HepG2 (cell line): ENCODE measurements at regions not wholly inside any gene's neighbourhood (a gene's known extent, or its start where the extent isn't known, plus 50 kb on each side); places are given as distances from the start of the nearest gene placed in this dataset.

Experiments
- ATAC-seq: fragments of 200-7000 bp; cut with Tn5 transposase; 3 replicates; pipeline ENCODE4 v1.9.1; 2020; ENCODE audit warnings: mild to moderate bottlenecking, moderate library complexity
- BruUV-seq: library from RNA; stranded (reverse); fragments of 400-500 nt; replicated peaks from 2 replicates; lab custom pipeline; 2021; lab: Mats Ljungman, UMichigan
- CTCF ChIA-PET: fragments of 300-600 bp; formaldehyde crosslinking; extraction: SDS; loops from one replicate; lab custom pipeline; 2021; ENCODE audit warnings: low total read pairs, inconsistent platforms, low intra/inter-chr PET ratio; lab: Yijun Ruan, JAX
- POLR2A ChIA-PET: fragments of 350-600 bp; sonication (Branson Sonifier 250); formaldehyde crosslinking; loops from one replicate; lab custom pipeline; 2020; ENCODE audit warnings: antibody characterized with exemption, inconsistent platforms; lab: Yijun Ruan, JAX
- DNase-seq: peaks from one replicate; pipeline ENCODE4 v3.0.0-alpha.2; 2015; ENCODE audit warnings: low spot score
- FAIRE-seq: peaks from 3 replicates; lab custom pipeline; 2011; peaks lifted over from hg19 to GRCh38; lab: Jason Lieb, UNC
- H2AFZ ChIP-seq: one replicate; pipeline ENCODE4 v1.6.1; 2011; ENCODE audit warnings: low read length, inconsistent platforms
- H3K27ac ChIP-seq: fragments of 300-600 bp; 3 replicates; pipeline ENCODE4 v1.8.0; 2011; ENCODE audit warnings: mixed run types, mild to moderate bottlenecking, mixed read lengths, low read length, inconsistent platforms; ENCODE audit not compliant: insufficient read depth; ENCODE audit errors: extremely low read length
- H3K27me3 ChIP-seq, 2 experiments: fragments of 200-600 bp in 1 of 2; 2 replicates in 1 of 2; 3 replicates in 1 of 2; pipeline versions ENCODE4 v1.6.0 to v1.8.0; 2011; ENCODE audit warnings: low read length in 2 of 2, mild to moderate bottlenecking in 2 of 2, moderate library complexity in 2 of 2, inconsistent platforms in 1 of 2; ENCODE audit not compliant: insufficient read depth in 2 of 2, control insufficient read depth in 1 of 2
- H3K36me3 ChIP-seq, 2 experiments: fragments of 200-600 bp in 1 of 2; replicated peaks in 1 of 2; 2 replicates in 1 of 2; 3 replicates in 1 of 2; pipeline versions ENCODE4 v1.5.1 to v1.8.0; 2011; ENCODE audit warnings: low read length in 2 of 2, inconsistent platforms in 1 of 2; ENCODE audit not compliant: insufficient read depth in 2 of 2, control insufficient read depth in 1 of 2
- H3K4me1 ChIP-seq: 2 replicates; pipeline ENCODE4 v1.5.1; 2012; ENCODE audit warnings: low read length, inconsistent platforms; ENCODE audit not compliant: insufficient read depth
- H3K4me2 ChIP-seq: 2 replicates; pipeline ENCODE4 v1.6.0; 2011; ENCODE audit warnings: low read depth, low read length, inconsistent platforms
- H3K4me3 ChIP-seq, 3 experiments: fragments of 200-600 bp in 1 of 3; sonication (generic), shearing (Covaris generic) in 1 of 3; replicated peaks in 1 of 3; 2 replicates each; pipeline ENCODE4 v1.5.1; 2011 to 2016; ENCODE audit warnings: low read length in 3 of 3, inconsistent platforms in 2 of 3, low read depth in 2 of 3, mild to moderate bottlenecking in 2 of 3, control low read depth in 1 of 3, mixed read lengths in 1 of 3; ENCODE audit not compliant: insufficient read depth in 1 of 3
- H3K79me2 ChIP-seq: one replicate; pipeline ENCODE4 v1.6.1; 2011; ENCODE audit warnings: low read length, inconsistent platforms; ENCODE audit not compliant: insufficient read depth
- H3K9ac ChIP-seq: 2 replicates; pipeline ENCODE4 v1.6.0; 2011; ENCODE audit warnings: mild to moderate bottlenecking, low read depth, low read length, inconsistent platforms; ENCODE audit not compliant: insufficient read depth
- H3K9me3 ChIP-seq: 2 replicates; pipeline ENCODE4 v1.5.1; 2012; ENCODE audit warnings: mild to moderate bottlenecking, low read length
- H4K20me1 ChIP-seq: 2 replicates; pipeline ENCODE4 v1.6.0; 2011; ENCODE audit warnings: inconsistent platforms, mild to moderate bottlenecking, low read length, moderate library complexity; ENCODE audit not compliant: insufficient read depth
- BRF2 ChIP-seq: sonication (generic); formaldehyde crosslinking; IDR thresholded peaks from 2 replicates; pipeline ENCODE4 v1.8.1; 2022; ENCODE audit warnings: mild to moderate bottlenecking, missing genetic modification reagents
- CENPBD1 ChIP-seq: sonication (generic); formaldehyde crosslinking; IDR thresholded peaks from 2 replicates; pipeline ENCODE4 v1.8.0; 2022; ENCODE audit warnings: missing genetic modification reagents, low read depth, mild to moderate bottlenecking, borderline replicate concordance
- GZF1 ChIP-seq: sonication (generic); formaldehyde crosslinking; IDR thresholded peaks from 2 replicates; pipeline ENCODE4 v1.5.1; 2020; ENCODE audit warnings: mild to moderate bottlenecking, missing genetic modification reagents
- HOXA7 ChIP-seq: sonication (generic); formaldehyde crosslinking; IDR thresholded peaks from 2 replicates; pipeline ENCODE4 v1.8.1; 2022; ENCODE audit warnings: mild to moderate bottlenecking, missing genetic modification reagents, moderate library complexity
- HOXA9 ChIP-seq: sonication (generic); formaldehyde crosslinking; IDR thresholded peaks from 2 replicates; pipeline ENCODE4 v1.8.1; 2022; ENCODE audit warnings: missing genetic modification reagents, mild to moderate bottlenecking, moderate library complexity, borderline replicate concordance
- MAF1 ChIP-seq: sonication (generic); formaldehyde crosslinking; IDR thresholded peaks from 2 replicates; pipeline ENCODE4 v1.5.0; 2020; ENCODE audit warnings: missing genetic modification reagents, borderline replicate concordance
- PCBP1 ChIP-seq: fragments of 200-400 bp; formaldehyde crosslinking; IDR thresholded peaks from 2 replicates; pipeline ENCODE4 v1.6.1; 2017; ENCODE audit warnings: mild to moderate bottlenecking, low read depth, low read length, borderline replicate concordance
- SALL1 ChIP-seq: sonication (generic); formaldehyde crosslinking; IDR thresholded peaks from 2 replicates; pipeline ENCODE4 v1.8.0; 2022; ENCODE audit warnings: mild to moderate bottlenecking, missing genetic modification reagents
- TBP ChIP-seq: sonication (generic); formaldehyde crosslinking; IDR thresholded peaks from 2 replicates; pipeline ENCODE4 v1.5.0; 2020; ENCODE audit warnings: missing genetic modification reagents
- ZBTB25 ChIP-seq: IDR thresholded peaks from 2 replicates; pipeline ENCODE4 v1.6.1; 2018; ENCODE audit warnings: missing genetic modification reagents
- ZBTB34 ChIP-seq: sonication (generic); formaldehyde crosslinking; IDR thresholded peaks from 2 replicates; pipeline ENCODE4 v1.8.0; 2022; ENCODE audit warnings: mild to moderate bottlenecking, missing genetic modification reagents
- ZNF280B ChIP-seq: sonication (generic); formaldehyde crosslinking; IDR thresholded peaks from 2 replicates; pipeline ENCODE4 v1.5.0; 2020; ENCODE audit warnings: missing genetic modification reagents, mild to moderate bottlenecking, borderline replicate concordance
- ZNF766 ChIP-seq: sonication (generic); formaldehyde crosslinking; IDR thresholded peaks from 2 replicates; pipeline ENCODE4 v1.5.0; 2020; ENCODE audit warnings: missing genetic modification reagents, borderline replicate concordance
- WGBS: methylation state at CpG from one replicate; pipeline ENCODE4 v1.1.6; 2017; ENCODE audit warnings: low lambda C conversion rate; 5-methylcytosine and 5-hydroxymethylcytosine counted together
- in situ Hi-C: cut with HindIII; loops from 2 replicates; pipeline ENCODE4 v1.10.0; 2017; ENCODE audit warnings: low pct_unique_long_range_greater_than_20kb; ENCODE audit not compliant: extremely low pct_ligation_motif_present
- intact Hi-C: fragments of 100-400 bp; cut with micrococcal nuclease; formaldehyde crosslinking; loops from one replicate; pipeline ENCODE4 v1.10.0; 2022; ENCODE audit not compliant: unreplicated experiment

GRCh38 chr5:98163796-98164493 is 609.5 kb upstream of the RGMB start:
- Histone ChIP-seq H3K4me3 (no peak overlapping the region), H3K36me3 (no peaks in the 10 kb centered on the region), H3K9me3 (no peaks in the 10 kb centered on the region), H4K20me1 (no peaks in the 10 kb centered on the region), H3K4me1 (no peaks in the 10 kb centered on the region), H2AFZ (no peak overlapping the region), H3K79me2 (no peaks in the 10 kb centered on the region), H3K27ac (no peak overlapping the region), H3K27me3 (no peaks in the 10 kb centered on the region), H3K9ac (no peak overlapping the region), H3K4me2 (no peak overlapping the region)
- POLR2A ChIA-PET, result no interaction called here
- TF ChIP-seq CENPBD1 (no peak), HOXA9 (CRISPR knock-in tag) (no peak), ZBTB34 (CRISPR knock-in tag) (no peak)
- intact Hi-C loops, result no loop called here
- FAIRE-seq (no peak), ATAC-seq (no peak), DNase-seq (no peak)
- in situ Hi-C loops, result no loop called here
- CTCF ChIA-PET, result no interaction called here
- 0% methylated on average over 4 of the region's 4 CpGs for WGBS
- BruUV-seq, result no TSS peak

GRCh38 chr5:98168871-98169270 is 604.6 kb upstream of the RGMB start:
- no peak overlapping the region for H3K27ac ChIP-seq
- no peaks in the 10 kb centered on the region for H3K79me2 ChIP-seq
- no TSS peak for BruUV-seq
- ChIA-PET CTCF (no interaction called here), POLR2A (no interaction called here)
- in situ Hi-C loops (no loop called here), intact Hi-C loops (no loop called here)
- WGBS, result 3% methylated on average over 2 of the region's 2 CpGs
- no peaks in the 10 kb centered on the region for H3K4me1 ChIP-seq
- H3K4me2 ChIP-seq, result no peak overlapping the region
- ATAC-seq (no peak), DNase-seq (no peak), FAIRE-seq (no peak)
- no peak overlapping the region for H2AFZ ChIP-seq
- no peaks in the 10 kb centered on the region for H3K9me3 ChIP-seq
- H3K9ac ChIP-seq, result no peak overlapping the region
- no peaks in the 10 kb centered on the region for H3K27me3 ChIP-seq
- H3K4me3 ChIP-seq, result no peak overlapping the region
- no peaks in the 10 kb centered on the region for H4K20me1 ChIP-seq
- H3K36me3 ChIP-seq, result no peaks in the 10 kb centered on the region
- TF ChIP-seq MAF1 (no peak), HOXA7 (CRISPR knock-in tag) (no peak), PCBP1 (no peak), TBP (CRISPR knock-in tag) (no peak), SALL1 (CRISPR knock-in tag) (no peak), ZBTB25 (CRISPR knock-in tag) (no peak), ZNF280B (CRISPR knock-in tag) (no peak), GZF1 (CRISPR knock-in tag) (no peak), ZNF766 (CRISPR knock-in tag) (no peak), BRF2 (no peak)
